GM23248 (cell line): ENCODE measurements at regions not wholly inside any gene's neighbourhood (a gene's known extent, or its start where the extent isn't known, plus 50 kb on each side); places are given as distances from the start of the nearest gene placed in this dataset.

Experiments
- EZH2 ChIP-seq: fragments of 200-600 bp; sonication (generic); IDR thresholded peaks from 2 replicates; pipeline ENCODE4 v1.6.1; 2018; ENCODE audit warnings: antibody characterized with exemption, mild to moderate bottlenecking; ENCODE audit not compliant: insufficient read depth, poor library complexity, severe bottlenecking
- EZH2phosphoT487 ChIP-seq: fragments of 200-600 bp; sonication (generic); IDR thresholded peaks from 2 replicates; pipeline ENCODE4 v1.6.1; 2018; ENCODE audit warnings: antibody characterized with exemption, moderate library complexity, mild to moderate bottlenecking, low read depth; ENCODE audit not compliant: insufficient read depth

DNA sequence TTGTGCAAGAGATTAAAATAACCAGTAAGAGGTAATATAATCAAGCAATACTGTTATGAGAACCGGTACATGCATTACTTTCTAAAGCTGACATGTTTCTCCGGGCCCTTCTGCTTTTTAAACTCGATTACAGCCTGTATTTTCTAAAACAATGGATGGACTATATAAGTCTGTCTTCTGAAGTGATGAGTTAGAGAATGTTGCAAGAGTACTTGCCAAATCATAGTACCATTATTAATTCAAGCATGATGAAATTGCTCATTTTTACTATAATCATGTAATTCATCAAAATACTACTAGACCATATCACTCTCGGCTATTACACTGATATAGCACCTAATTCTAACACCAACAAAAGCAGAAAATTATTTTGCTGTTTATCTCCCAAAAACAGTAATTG, 1240.3 kb upstream of the ACVR2A start:
- TF ChIP-seq EZH2 = no peak
- TF ChIP-seq EZH2phosphoT487 = no peak
